Vagina (tissue), 2 donors: ENCODE measurements at regions not wholly inside any gene's neighbourhood (a gene's known extent, or its start where the extent isn't known, plus 50 kb on each side); places are given as distances from the start of the nearest gene placed in this dataset.

Experiments used
- DNase-seq, 2 donors: peaks; one replicate each; pipeline ENCODE4 v3.0.0-alpha.2; 2017; ENCODE audit errors: extremely low spot score in 2 of 2
- H3K27ac ChIP-seq: fragments of 200-600 bp; sonication (generic); one replicate; pipeline ENCODE4 v1.5.1; 2019
- H3K27me3 ChIP-seq: fragments of 200-600 bp; sonication (generic); one replicate; pipeline ENCODE4 v1.5.1; 2019
- H3K36me3 ChIP-seq, 2 donors: fragments of 200-600 bp; sonication (generic); one replicate each; pipeline ENCODE4 v1.5.1; 2017 to 2019
- H3K4me1 ChIP-seq: fragments of 200-600 bp; sonication (generic); one replicate; pipeline ENCODE4 v1.5.1; 2019
- H3K4me3 ChIP-seq, 2 donors: fragments of 200-600 bp; sonication (generic); 1 replicate in 1 of 2; 2 replicates in 1 of 2; pipeline ENCODE4 v1.5.1; 2016 to 2019
- H3K9me3 ChIP-seq: fragments of 200-600 bp; sonication (generic); one replicate; pipeline ENCODE4 v1.5.1; 2019
- POLR2A ChIP-seq, 2 donors: fragments of 450-650 bp; IDR thresholded peaks; one replicate each; pipeline ENCODE4 v1.6.1; 2017; ENCODE audit warnings: antibody characterized with exemption in 2 of 2, mild to moderate bottlenecking in 2 of 2, moderate library complexity in 2 of 2
- POLR2AphosphoS5 ChIP-seq, 2 donors: sonication (generic); formaldehyde crosslinking; IDR thresholded peaks; one replicate each; pipeline ENCODE4 v1.9.0; 2017; ENCODE audit warnings: antibody characterized with exemption in 2 of 2, mild to moderate bottlenecking in 2 of 2, low read depth in 1 of 2; ENCODE audit not compliant: insufficient read depth in 1 of 2
- intact Hi-C: fragments of 100-400 bp; cut with DNase I; formaldehyde crosslinking; loops from one replicate; pipeline ENCODE4 v1.15.1; 2023
- TF ChIP-seq, protein P1 (sequence below), 3 experiments: fragments of 450-650 bp in 2 of 3; fragments of 200-600 bp in 1 of 3; sonication (generic) in 1 of 3; IDR thresholded peaks; one replicate each; pipeline ENCODE4 v1.5.1; 2017 to 2019; ENCODE audit warnings: antibody characterized with exemption in 3 of 3, mild to moderate bottlenecking in 2 of 3, moderate library complexity in 2 of 3

DNA sequence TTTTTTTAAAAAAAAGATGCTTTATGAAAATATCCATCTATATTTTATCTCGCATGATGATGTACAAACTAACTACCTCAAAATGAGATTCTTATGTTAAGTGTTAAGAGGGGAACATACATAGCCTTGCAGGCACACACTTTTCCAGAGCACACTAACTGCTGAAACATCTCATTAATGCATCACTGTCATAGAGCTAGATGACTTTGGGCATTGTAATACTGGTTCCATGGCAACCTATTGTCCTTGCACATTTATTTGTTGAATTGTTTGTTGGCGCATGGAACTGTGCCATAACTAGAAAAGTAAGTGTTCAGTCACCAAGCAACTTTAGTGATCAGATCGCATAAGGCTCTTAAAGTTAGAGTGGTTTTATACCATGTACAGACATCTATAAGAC, 348.3 kb downstream of the GALC start:
- Histone ChIP-seq H3K4me1 (no peaks in the 10 kb centered on the region), H3K4me3 (no peak overlapping the region), H3K27me3 (no peaks in the 10 kb centered on the region), H3K36me3 (no peaks in the 10 kb centered on the region), H3K9me3 (no peaks in the 10 kb centered on the region), H3K27ac (no peak overlapping the region)
- DNase-seq, result no peak
- TF ChIP-seq POLR2A (IDR thresholded peaks at IDR 0.05) (no peak), POLR2AphosphoS5 (IDR thresholded peaks at IDR 0.05; ENCODE audit: insufficient read depth in 1 of 2, low read depth in 1 of 2) (no peak)
- TF ChIP-seq, protein P1, sequence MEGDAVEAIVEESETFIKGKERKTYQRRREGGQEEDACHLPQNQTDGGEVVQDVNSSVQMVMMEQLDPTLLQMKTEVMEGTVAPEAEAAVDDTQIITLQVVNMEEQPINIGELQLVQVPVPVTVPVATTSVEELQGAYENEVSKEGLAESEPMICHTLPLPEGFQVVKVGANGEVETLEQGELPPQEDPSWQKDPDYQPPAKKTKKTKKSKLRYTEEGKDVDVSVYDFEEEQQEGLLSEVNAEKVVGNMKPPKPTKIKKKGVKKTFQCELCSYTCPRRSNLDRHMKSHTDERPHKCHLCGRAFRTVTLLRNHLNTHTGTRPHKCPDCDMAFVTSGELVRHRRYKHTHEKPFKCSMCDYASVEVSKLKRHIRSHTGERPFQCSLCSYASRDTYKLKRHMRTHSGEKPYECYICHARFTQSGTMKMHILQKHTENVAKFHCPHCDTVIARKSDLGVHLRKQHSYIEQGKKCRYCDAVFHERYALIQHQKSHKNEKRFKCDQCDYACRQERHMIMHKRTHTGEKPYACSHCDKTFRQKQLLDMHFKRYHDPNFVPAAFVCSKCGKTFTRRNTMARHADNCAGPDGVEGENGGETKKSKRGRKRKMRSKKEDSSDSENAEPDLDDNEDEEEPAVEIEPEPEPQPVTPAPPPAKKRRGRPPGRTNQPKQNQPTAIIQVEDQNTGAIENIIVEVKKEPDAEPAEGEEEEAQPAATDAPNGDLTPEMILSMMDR (IDR thresholded peaks at IDR 0.05), result no peak
- intact Hi-C loops, result loop anchor here (5.0 kb wide), 1 partner anchor 1608 kb away; no protein-coding TSS in a partner anchor

DNA sequence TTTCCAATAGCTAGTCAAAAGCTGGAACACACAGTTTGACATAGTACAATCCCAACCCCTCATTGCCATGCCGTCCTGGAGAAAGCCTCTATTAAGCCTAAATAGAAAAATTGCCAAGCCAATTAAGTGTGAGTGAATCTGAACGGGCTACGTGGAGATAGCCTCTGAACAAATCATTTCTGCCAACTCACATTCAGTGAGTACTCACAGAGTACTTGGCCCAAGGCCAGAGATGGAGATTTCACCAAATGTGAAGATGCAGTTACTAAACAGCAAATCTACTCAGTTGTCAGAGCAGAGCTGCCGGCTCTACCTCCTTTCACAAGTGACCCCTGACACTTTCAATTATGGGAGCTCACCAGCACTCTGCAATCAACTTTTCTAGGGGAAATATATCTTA, 350.0 kb downstream of the GALC start:
- Histone ChIP-seq H3K36me3 (no peaks in the 10 kb centered on the region), H3K4me3 (no peak overlapping the region), H3K27me3 (no peaks in the 10 kb centered on the region), H3K4me1 (no peaks in the 10 kb centered on the region), H3K9me3 (no peaks in the 10 kb centered on the region), H3K27ac (no peak overlapping the region)
- no peak for TF ChIP-seq POLR2AphosphoS5 (IDR thresholded peaks at IDR 0.05; ENCODE audit: insufficient read depth in 1 of 2, low read depth in 1 of 2)
- TF ChIP-seq POLR2A (IDR thresholded peaks at IDR 0.05), result no peak
- TF ChIP-seq, protein P1 (IDR thresholded peaks at IDR 0.05), result no peak
- DNase-seq, result no peak
- intact Hi-C loops, result loop anchor here (5.0 kb wide), 1 partner anchor 1609 kb away; no protein-coding TSS in a partner anchor

DNA sequence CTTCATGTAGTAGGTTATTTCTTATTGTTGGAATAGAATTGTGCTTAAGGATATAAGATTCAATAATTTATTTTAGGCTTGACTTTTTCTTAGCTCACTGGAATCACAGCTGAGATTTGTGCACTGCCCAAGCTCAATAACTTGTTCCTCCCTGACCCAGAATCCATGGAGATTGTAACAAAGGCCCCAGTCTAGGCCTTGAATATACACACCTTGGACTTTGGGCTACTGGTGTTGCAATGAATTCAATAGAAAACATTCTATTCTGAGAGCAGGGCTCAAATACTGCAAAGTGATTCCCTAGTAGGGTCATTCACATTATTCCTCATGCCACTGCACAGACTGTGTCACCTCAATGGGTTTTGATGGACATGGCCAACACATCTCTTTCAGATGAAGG, 352.4 kb downstream of the GALC start:
- H3K9me3 ChIP-seq, result no peaks in the 10 kb centered on the region
- no peak overlapping the region for H3K4me3 ChIP-seq
- no peaks in the 10 kb centered on the region for H3K4me1 ChIP-seq
- no peak for DNase-seq
- H3K27me3 ChIP-seq, result no peaks in the 10 kb centered on the region
- TF ChIP-seq POLR2A (IDR thresholded peaks at IDR 0.05), result no peak
- TF ChIP-seq POLR2AphosphoS5 (IDR thresholded peaks at IDR 0.05; ENCODE audit: insufficient read depth in 1 of 2, low read depth in 1 of 2), result no peak
- TF ChIP-seq, protein P1 (IDR thresholded peaks at IDR 0.05), result no peak
- intact Hi-C loops, result loop anchor here (5.0 kb wide), 1 partner anchor 1612 kb away; no protein-coding TSS in a partner anchor
- H3K27ac ChIP-seq, result no peak overlapping the region
- H3K36me3 ChIP-seq, result no peaks in the 10 kb centered on the region

DNA sequence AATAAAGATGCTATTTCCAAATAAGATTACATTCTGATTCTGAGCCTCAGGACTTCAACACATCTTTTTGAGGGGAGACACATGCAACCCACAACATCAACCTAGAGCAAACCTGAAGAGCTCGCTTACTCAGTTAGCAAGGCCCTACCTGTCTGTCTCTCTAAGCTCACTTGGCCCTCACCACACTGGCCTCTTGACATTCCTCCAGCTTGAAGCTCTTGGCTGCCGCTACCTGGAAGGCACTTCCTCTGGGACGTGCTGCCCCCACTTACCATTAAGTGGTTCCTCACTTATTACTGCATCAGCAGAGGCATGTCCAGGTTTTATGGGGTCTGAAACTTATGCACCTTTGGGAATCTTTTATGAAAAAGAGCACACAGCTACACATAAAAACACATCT, 354.8 kb downstream of the GALC start:
- intact Hi-C loops, result no loop called here
- Histone ChIP-seq H3K9me3 (no peaks in the 10 kb centered on the region), H3K36me3 (no peaks in the 10 kb centered on the region), H3K27me3 (no peaks in the 10 kb centered on the region), H3K4me3 (no peak overlapping the region), H3K27ac (no peak overlapping the region), H3K4me1 (no peaks in the 10 kb centered on the region)
- no peak for DNase-seq
- TF ChIP-seq POLR2A (IDR thresholded peaks at IDR 0.05) (no peak), POLR2AphosphoS5 (IDR thresholded peaks at IDR 0.05; ENCODE audit: insufficient read depth in 1 of 2, low read depth in 1 of 2) (no peak)
- TF ChIP-seq, protein P1 (IDR thresholded peaks at IDR 0.05), result no peak

DNA sequence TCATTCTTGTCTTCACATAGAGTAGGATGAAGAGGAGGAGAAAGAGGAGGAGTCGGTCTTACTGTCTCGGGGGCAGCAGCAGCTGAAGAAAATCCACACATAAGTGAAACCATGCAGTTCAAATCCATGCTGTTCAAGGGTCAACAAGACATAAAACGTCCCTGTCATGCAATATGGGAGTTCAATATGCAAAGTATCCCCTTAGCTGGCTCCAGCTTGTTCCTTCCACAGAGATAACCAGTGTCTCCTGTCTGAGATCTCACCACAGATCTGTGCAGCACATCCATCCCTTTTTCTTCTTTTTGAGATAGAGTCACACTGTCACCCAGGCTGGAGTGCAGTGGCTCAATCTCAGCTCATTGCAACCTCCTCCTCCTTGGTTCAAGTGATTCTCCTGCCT, 357.5 kb downstream of the GALC start:
- Histone ChIP-seq H3K27ac (no peak overlapping the region), H3K9me3 (no peaks in the 10 kb centered on the region), H3K4me1 (no peaks in the 10 kb centered on the region), H3K4me3 (no peak overlapping the region), H3K36me3 (no peaks in the 10 kb centered on the region), H3K27me3 (no peaks in the 10 kb centered on the region)
- no peak for TF ChIP-seq POLR2AphosphoS5 (IDR thresholded peaks at IDR 0.05; ENCODE audit: insufficient read depth in 1 of 2, low read depth in 1 of 2)
- TF ChIP-seq, protein P1 (IDR thresholded peaks at IDR 0.05), result no peak
- no peak for TF ChIP-seq POLR2A (IDR thresholded peaks at IDR 0.05)
- intact Hi-C loops, result no loop called here
- DNase-seq, result no peak
